ENCODE measurements at regions not wholly inside any gene's neighbourhood (a gene's known extent, or its start where the extent isn't known, plus 50 kb on each side); places are given as distances from the start of the nearest gene placed in this dataset.

- WGBS, 5 donors, result 43 to 52% (median 47%) methylated on average over 5 of the region's 5 CpGs
- intact Hi-C loops (cut with DNase I; ENCODE audit: low total_unique reads), result no loop called here
- H3K27me3 ChIP-seq (replicated peaks in 1 of 7), result no peaks in the 10 kb centered on the region
- no peaks in the 10 kb centered on the region for H3K4me1 ChIP-seq
- no peak overlapping the region for H3K27ac ChIP-seq
- TF ChIP-seq POLR2AphosphoS5 (IDR thresholded peaks at IDR 0.05) (no peak), POLR2A (IDR thresholded peaks at IDR 0.05) (no peak)
- TF ChIP-seq, protein P1, sequence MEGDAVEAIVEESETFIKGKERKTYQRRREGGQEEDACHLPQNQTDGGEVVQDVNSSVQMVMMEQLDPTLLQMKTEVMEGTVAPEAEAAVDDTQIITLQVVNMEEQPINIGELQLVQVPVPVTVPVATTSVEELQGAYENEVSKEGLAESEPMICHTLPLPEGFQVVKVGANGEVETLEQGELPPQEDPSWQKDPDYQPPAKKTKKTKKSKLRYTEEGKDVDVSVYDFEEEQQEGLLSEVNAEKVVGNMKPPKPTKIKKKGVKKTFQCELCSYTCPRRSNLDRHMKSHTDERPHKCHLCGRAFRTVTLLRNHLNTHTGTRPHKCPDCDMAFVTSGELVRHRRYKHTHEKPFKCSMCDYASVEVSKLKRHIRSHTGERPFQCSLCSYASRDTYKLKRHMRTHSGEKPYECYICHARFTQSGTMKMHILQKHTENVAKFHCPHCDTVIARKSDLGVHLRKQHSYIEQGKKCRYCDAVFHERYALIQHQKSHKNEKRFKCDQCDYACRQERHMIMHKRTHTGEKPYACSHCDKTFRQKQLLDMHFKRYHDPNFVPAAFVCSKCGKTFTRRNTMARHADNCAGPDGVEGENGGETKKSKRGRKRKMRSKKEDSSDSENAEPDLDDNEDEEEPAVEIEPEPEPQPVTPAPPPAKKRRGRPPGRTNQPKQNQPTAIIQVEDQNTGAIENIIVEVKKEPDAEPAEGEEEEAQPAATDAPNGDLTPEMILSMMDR (IDR thresholded peaks at IDR 0.05 in 8 of 11, conservative IDR thresholded peaks at IDR 0.05 in 3 of 11), result no peak
- no peak for DNase-seq
- no peaks in the 10 kb centered on the region for H3K9me3 ChIP-seq
- H3K4me3 ChIP-seq, result no peak overlapping the region
- H3K36me3 ChIP-seq, result no peaks in the 10 kb centered on the region
These were observed 574.2 kb downstream of the TBC1D4 start for GRCh38 chr13:74907788-74908187.

DNA sequence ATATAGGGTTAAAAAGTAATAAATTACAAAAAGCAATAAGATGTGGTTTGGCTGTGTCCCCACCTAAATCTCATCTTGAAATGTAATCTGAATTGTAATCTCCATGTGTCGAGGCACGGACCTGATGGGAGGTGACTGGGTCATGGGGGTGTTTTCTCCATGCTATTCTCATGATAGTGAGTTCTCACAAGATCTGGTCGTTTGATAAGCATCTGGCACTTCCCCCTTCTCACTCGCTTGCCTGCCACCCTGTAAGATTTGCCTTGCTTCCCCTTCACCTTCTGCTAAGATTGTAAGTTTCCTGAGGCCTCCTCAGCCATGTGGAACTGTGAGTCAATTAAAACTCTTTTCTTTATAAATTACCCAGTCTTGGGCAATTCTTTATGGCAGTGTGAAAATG lies 577.4 kb downstream of the TBC1D4 start:
- WGBS, 5 donors, result 28 to 49% (median 31%) methylated on average over 4 of the region's 4 CpGs
- DNase-seq, result no peak
- H3K4me3 ChIP-seq, result no peak overlapping the region
- no peaks in the 10 kb centered on the region for H3K9me3 ChIP-seq
- intact Hi-C loops (cut with DNase I; ENCODE audit: low total_unique reads), result no loop called here
- no peak overlapping the region for H3K27ac ChIP-seq
- TF ChIP-seq POLR2AphosphoS5 (IDR thresholded peaks at IDR 0.05) (no peak), POLR2A (IDR thresholded peaks at IDR 0.05) (no peak)
- TF ChIP-seq, protein P1 (IDR thresholded peaks at IDR 0.05 in 8 of 11, conservative IDR thresholded peaks at IDR 0.05 in 3 of 11), result no peak
- H3K4me1 ChIP-seq, result no peaks in the 10 kb centered on the region
- H3K27me3 ChIP-seq (replicated peaks in 1 of 7), result no peaks in the 10 kb centered on the region
- H3K36me3 ChIP-seq, result no peaks in the 10 kb centered on the region

- TF ChIP-seq, protein P1 (IDR thresholded peaks at IDR 0.05 in 8 of 11, conservative IDR thresholded peaks at IDR 0.05 in 3 of 11), result no peak
- no peak for TF ChIP-seq POLR2AphosphoS5 (IDR thresholded peaks at IDR 0.05)
- TF ChIP-seq POLR2A (IDR thresholded peaks at IDR 0.05), result no peak
- WGBS, 5 donors, result 26 to 43% (median 30%) methylated on average over 1 of the region's 1 CpG
- Histone ChIP-seq H3K36me3 (no peaks in the 10 kb centered on the region), H3K4me1 (no peaks in the 10 kb centered on the region), H3K27ac (no peak overlapping the region), H3K27me3 (replicated peaks in 1 of 7) (no peaks in the 10 kb centered on the region), H3K4me3 (no peak overlapping the region), H3K9me3 (no peaks in the 10 kb centered on the region)
- intact Hi-C loops (cut with DNase I; ENCODE audit: low total_unique reads), result no loop called here
- no peak for DNase-seq
These were observed 586.8 kb downstream of the TBC1D4 start for GRCh38 chr13:74895042-74895796.

DNA sequence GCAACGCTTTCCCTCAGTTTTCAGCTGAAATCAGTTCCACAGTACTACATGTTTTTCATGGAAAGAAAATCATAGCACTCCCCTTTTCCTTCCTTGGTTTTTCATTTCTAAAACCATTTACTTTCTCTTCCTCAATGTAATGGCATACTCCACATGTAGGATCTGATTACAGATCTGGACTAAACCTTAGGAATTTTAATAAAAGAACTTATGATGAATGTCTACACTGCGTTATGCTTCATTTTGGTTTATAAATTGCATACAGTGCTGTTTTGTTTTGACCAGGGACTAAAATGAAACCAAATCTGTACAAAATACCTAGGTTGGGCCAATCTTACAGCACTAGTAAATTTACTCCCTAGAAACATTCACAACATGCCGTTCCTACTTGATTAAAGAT lies 589.9 kb downstream of the TBC1D4 start:
- no peak for DNase-seq
- no peak overlapping the region for H3K4me3 ChIP-seq
- TF ChIP-seq, protein P1 (IDR thresholded peaks at IDR 0.05 in 8 of 11, conservative IDR thresholded peaks at IDR 0.05 in 3 of 11), result no peak
- TF ChIP-seq POLR2A (IDR thresholded peaks at IDR 0.05), result no peak
- no peak for TF ChIP-seq POLR2AphosphoS5 (IDR thresholded peaks at IDR 0.05)
- 62 to 68% (median 64%) methylated on average over 3 of the region's 3 CpGs for WGBS, 5 donors
- no peaks in the 10 kb centered on the region for H3K9me3 ChIP-seq
- no peaks in the 10 kb centered on the region for H3K27me3 ChIP-seq (replicated peaks in 1 of 7)
- H3K27ac ChIP-seq, result no peak overlapping the region
- intact Hi-C loops (cut with DNase I; ENCODE audit: low total_unique reads), result no loop called here
- H3K4me1 ChIP-seq, result no peaks in the 10 kb centered on the region
- no peaks in the 10 kb centered on the region for H3K36me3 ChIP-seq

Data from spleen (tissue), 11 donors.